SU-DHL-6 (cell line): ENCODE measurements at regions not wholly inside any gene's neighbourhood (a gene's known extent, or its start where the extent isn't known, plus 50 kb on each side); places are given as distances from the start of the nearest gene placed in this dataset.

Source experiments
- CTCF ChIP-seq: fragments of 200-600 bp; sonication (generic); IDR thresholded peaks from one replicate; pipeline ENCODE4 v1.5.1; 2017; ENCODE audit warnings: antibody characterized with exemption, mild to moderate bottlenecking, low read length, moderate library complexity; ENCODE audit not compliant: insufficient read depth, poor library complexity, severe bottlenecking
- EZH2phosphoT487 ChIP-seq: fragments of 200-600 bp; sonication (generic), shearing (Covaris generic); conservative IDR thresholded peaks from 2 replicates; pipeline ENCODE4 v1.6.1; 2018; ENCODE audit warnings: mild to moderate bottlenecking, antibody characterized with exemption, low read length, moderate library complexity, mixed read lengths

- TF ChIP-seq CTCF (no peak), EZH2phosphoT487 (no peak)
Observed at GRCh38 chr16:86436466-86437185, 73.7 kb upstream of the FOXF1 start.
